Caco-2 (cell line): ENCODE measurements at regions not wholly inside any gene's neighbourhood (a gene's known extent, or its start where the extent isn't known, plus 50 kb on each side); places are given as distances from the start of the nearest gene placed in this dataset.

Experiments
- BruUV-seq: library from RNA; stranded (reverse); fragments of 400-500 nt; replicated peaks from 2 replicates; lab custom pipeline; 2021; lab: Mats Ljungman, UMichigan
- CTCF ChIA-PET: fragments of 300-600 bp; sonication (Branson Sonifier 250); formaldehyde crosslinking; loops from one replicate; lab custom pipeline; 2022; ENCODE audit warnings: antibody characterized with exemption; lab: Charles Lee
- POLR2A ChIA-PET: fragments of 300-600 bp; sonication (Branson Sonifier 250); formaldehyde crosslinking; loops from one replicate; lab custom pipeline; 2022; ENCODE audit warnings: antibody characterized with exemption; lab: Charles Lee
- DNase-seq, 2 experiments: peaks; one replicate each; pipeline versions ENCODE4 v3.0.0 to v3.0.0-alpha.2; 2020 to 2022
- H3K27me3 ChIP-seq: replicated peaks from 2 replicates; pipeline ENCODE4 v1.6.0; 2011; ENCODE audit warnings: low read length; ENCODE audit not compliant: control insufficient read depth, insufficient read depth
- H3K36me3 ChIP-seq: 2 replicates; pipeline ENCODE4 v1.5.1; 2011; ENCODE audit warnings: low read length; ENCODE audit not compliant: control insufficient read depth, insufficient read depth
- H3K4me1 ChIP-seq: fragments of 250-450 bp; sonication (Bioruptor Pico); 2 replicates; pipeline ENCODE4 v1.5.1; 2020; ENCODE audit warnings: mild to moderate bottlenecking
- H3K4me3 ChIP-seq: 2 replicates; pipeline ENCODE4 v1.5.1; 2011; ENCODE audit warnings: low read depth, mild to moderate bottlenecking, control low read depth, low read length
- H3K9me3 ChIP-seq: fragments of 250-450 bp; sonication (Bioruptor Pico); 2 replicates; pipeline ENCODE4 v1.5.1; 2020; ENCODE audit warnings: mild to moderate bottlenecking, moderate library complexity
- H3K27ac Mint-ChIP-seq: one replicate; pipeline ENCODE4 v1.8.0; 2022; ENCODE audit warnings: mixed read lengths; ENCODE audit not compliant: unreplicated experiment
- H3K27me3 Mint-ChIP-seq: one replicate; pipeline ENCODE4 v1.8.0; 2022; ENCODE audit warnings: mixed read lengths; ENCODE audit not compliant: insufficient read depth, unreplicated experiment
- H3K36me3 Mint-ChIP-seq: one replicate; pipeline ENCODE4 v1.8.0; 2022; ENCODE audit warnings: mild to moderate bottlenecking, mixed read lengths; ENCODE audit not compliant: insufficient read depth, unreplicated experiment
- H3K4me1 Mint-ChIP-seq: one replicate; pipeline ENCODE4 v1.8.0; 2022; ENCODE audit warnings: low read depth, mixed read lengths; ENCODE audit not compliant: unreplicated experiment
- H3K4me3 Mint-ChIP-seq: one replicate; pipeline ENCODE4 v1.8.0; 2022; ENCODE audit warnings: mild to moderate bottlenecking, moderate library complexity, mixed read lengths; ENCODE audit not compliant: unreplicated experiment
- H3K9me3 Mint-ChIP-seq: one replicate; pipeline ENCODE4 v1.8.0; 2022; ENCODE audit warnings: mixed read lengths; ENCODE audit not compliant: unreplicated experiment
- intact Hi-C: fragments of 100-400 bp; cut with micrococcal nuclease; formaldehyde crosslinking; loops from one replicate; pipeline ENCODE4 v1.10.0; 2022; ENCODE audit not compliant: unreplicated experiment
- TF ChIP-seq, protein P1 (sequence below), 2 experiments: fragments of 200-600 bp in 1 of 2; IDR thresholded peaks; 1 replicate in 1 of 2; 2 replicates in 1 of 2; pipeline versions ENCODE4 v1.5.1 to v1.8.0; 2011 to 2022; ENCODE audit warnings: antibody characterized with exemption in 1 of 2, control low read depth in 1 of 2, inconsistent platforms in 1 of 2, low read depth in 1 of 2, low read length in 1 of 2, mild to moderate bottlenecking in 1 of 2, moderate library complexity in 1 of 2; ENCODE audit not compliant: insufficient read depth in 1 of 2, severe bottlenecking in 1 of 2, unreplicated experiment in 1 of 2

GRCh38 chr1:166626711-166627110, 212.6 kb upstream of the POGK start:
- H3K4me3 Mint-ChIP-seq, result no peak overlapping the region
- intact Hi-C loops, result no loop called here
- Histone ChIP-seq H3K4me1 (no peaks in the 10 kb centered on the region), H3K27me3 (no peaks in the 10 kb centered on the region), H3K9me3 (no peaks in the 10 kb centered on the region), H3K36me3 (no peaks in the 10 kb centered on the region), H3K4me3 (no peak overlapping the region)
- no peaks in the 10 kb centered on the region for H3K4me1 Mint-ChIP-seq
- no peaks in the 10 kb centered on the region for H3K9me3 Mint-ChIP-seq
- ChIA-PET CTCF (no interaction called here), POLR2A (no interaction called here)
- peaks cover 10% of the 10 kb centered on the region for H3K27me3 Mint-ChIP-seq
- TF ChIP-seq, protein P1, sequence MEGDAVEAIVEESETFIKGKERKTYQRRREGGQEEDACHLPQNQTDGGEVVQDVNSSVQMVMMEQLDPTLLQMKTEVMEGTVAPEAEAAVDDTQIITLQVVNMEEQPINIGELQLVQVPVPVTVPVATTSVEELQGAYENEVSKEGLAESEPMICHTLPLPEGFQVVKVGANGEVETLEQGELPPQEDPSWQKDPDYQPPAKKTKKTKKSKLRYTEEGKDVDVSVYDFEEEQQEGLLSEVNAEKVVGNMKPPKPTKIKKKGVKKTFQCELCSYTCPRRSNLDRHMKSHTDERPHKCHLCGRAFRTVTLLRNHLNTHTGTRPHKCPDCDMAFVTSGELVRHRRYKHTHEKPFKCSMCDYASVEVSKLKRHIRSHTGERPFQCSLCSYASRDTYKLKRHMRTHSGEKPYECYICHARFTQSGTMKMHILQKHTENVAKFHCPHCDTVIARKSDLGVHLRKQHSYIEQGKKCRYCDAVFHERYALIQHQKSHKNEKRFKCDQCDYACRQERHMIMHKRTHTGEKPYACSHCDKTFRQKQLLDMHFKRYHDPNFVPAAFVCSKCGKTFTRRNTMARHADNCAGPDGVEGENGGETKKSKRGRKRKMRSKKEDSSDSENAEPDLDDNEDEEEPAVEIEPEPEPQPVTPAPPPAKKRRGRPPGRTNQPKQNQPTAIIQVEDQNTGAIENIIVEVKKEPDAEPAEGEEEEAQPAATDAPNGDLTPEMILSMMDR (IDR thresholded peaks at IDR 0.05; ENCODE audit: insufficient read depth in 1 of 2, low read depth in 1 of 2, low read length in 1 of 2, severe bottlenecking in 1 of 2, unreplicated experiment in 1 of 2), result no peak
- no peak for DNase-seq
- BruUV-seq, result no TSS peak
- H3K27ac Mint-ChIP-seq, result no peak overlapping the region
- H3K36me3 Mint-ChIP-seq, result no peaks in the 10 kb centered on the region

GRCh38 chr1:166627558-166627957, 211.7 kb upstream of the POGK start:
- TF ChIP-seq, protein P1 (IDR thresholded peaks at IDR 0.05; ENCODE audit: insufficient read depth in 1 of 2, low read depth in 1 of 2, low read length in 1 of 2, severe bottlenecking in 1 of 2, unreplicated experiment in 1 of 2), result no peak
- Histone ChIP-seq H3K9me3 (no peaks in the 10 kb centered on the region), H3K36me3 (no peaks in the 10 kb centered on the region), H3K4me1 (no peaks in the 10 kb centered on the region), H3K27me3 (no peaks in the 10 kb centered on the region), H3K4me3 (no peak overlapping the region)
- no peaks in the 10 kb centered on the region for H3K4me1 Mint-ChIP-seq
- H3K27ac Mint-ChIP-seq, result no peak overlapping the region
- peaks cover 8% of the 10 kb centered on the region for H3K27me3 Mint-ChIP-seq
- ChIA-PET CTCF (interaction anchor here (0.7 kb wide), 1 partner anchor 186 kb away, joined by 3 read pairs; no protein-coding TSS in a partner anchor), POLR2A (no interaction called here)
- no TSS peak for BruUV-seq
- intact Hi-C loops, result no loop called here
- DNase-seq, result no peak
- no peaks in the 10 kb centered on the region for H3K9me3 Mint-ChIP-seq
- no peaks in the 10 kb centered on the region for H3K36me3 Mint-ChIP-seq
- H3K4me3 Mint-ChIP-seq, result no peak overlapping the region

DNA sequence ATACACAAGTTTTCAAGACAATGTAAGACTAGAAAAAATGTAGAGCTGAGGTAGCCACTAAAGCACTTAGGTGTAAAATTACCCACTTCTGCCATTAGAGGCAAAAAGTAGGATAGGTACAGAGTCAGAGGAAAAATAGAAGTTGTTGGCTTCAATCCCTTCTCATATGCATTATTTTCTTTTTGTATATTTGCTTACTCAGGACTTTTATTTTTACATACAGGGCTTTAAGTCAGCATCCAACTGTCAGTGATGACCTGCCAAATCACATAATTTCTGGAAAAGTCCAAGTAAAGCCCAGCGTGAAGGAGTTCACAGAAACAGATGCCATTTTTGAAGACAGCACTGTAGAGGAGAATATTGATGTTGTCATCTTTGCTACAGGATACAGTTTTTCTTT, 211.0 kb upstream of the POGK start:
- H3K4me1 Mint-ChIP-seq, result no peaks in the 10 kb centered on the region

More for the DNA sequence above, 211.0 kb upstream of the POGK start:
- TF ChIP-seq, protein P1 (IDR thresholded peaks at IDR 0.05; ENCODE audit: insufficient read depth in 1 of 2, low read depth in 1 of 2, low read length in 1 of 2, severe bottlenecking in 1 of 2, unreplicated experiment in 1 of 2), result no peak
- Histone ChIP-seq H3K36me3 (no peaks in the 10 kb centered on the region), H3K4me1 (no peaks in the 10 kb centered on the region), H3K27me3 (no peaks in the 10 kb centered on the region), H3K9me3 (no peaks in the 10 kb centered on the region), H3K4me3 (no peak overlapping the region)
- H3K9me3 Mint-ChIP-seq, result no peaks in the 10 kb centered on the region
- no peaks in the 10 kb centered on the region for H3K36me3 Mint-ChIP-seq
- BruUV-seq, result no TSS peak
- no peak for DNase-seq
- ChIA-PET POLR2A (no interaction called here), CTCF (no interaction called here)
- intact Hi-C loops, result no loop called here
- no peak overlapping the region for H3K4me3 Mint-ChIP-seq
- H3K27me3 Mint-ChIP-seq, result peaks cover 12% of the 10 kb centered on the region
- H3K27ac Mint-ChIP-seq, result no peak overlapping the region
